Coronary artery (tissue), 2 donors: ENCODE measurements at regions not wholly inside any gene's neighbourhood (a gene's known extent, or its start where the extent isn't known, plus 50 kb on each side); places are given as distances from the start of the nearest gene placed in this dataset.
"Not testable (repeated sequence)": the region's sequence is repeated elsewhere in the genome, so short reads cannot be mapped to it uniquely, and the experiment has no call there.

Source experiments
- DNase-seq: peaks from one replicate; pipeline ENCODE4 v3.0.0-alpha.2; 2017; ENCODE audit warnings: low spot score
- H3K27ac ChIP-seq, 2 donors: fragments of 200-600 bp; sonication (generic); one replicate each; pipeline ENCODE4 v1.5.1; 2016 to 2019
- H3K4me3 ChIP-seq: fragments of 200-600 bp; sonication (generic); 2 replicates; pipeline ENCODE4 v1.5.1; 2016; ENCODE audit warnings: mild to moderate bottlenecking, moderate library complexity
- CTCF ChIP-seq: fragments of 200-600 bp; sonication (generic); IDR thresholded peaks from one replicate; pipeline ENCODE4 v1.5.1; 2019; ENCODE audit warnings: antibody characterized with exemption

- TF ChIP-seq CTCF, result no peak
- no peak overlapping the region for H3K27ac ChIP-seq
- H3K4me3 ChIP-seq, result no peak overlapping the region
- DNase-seq, result no peak
Measured at GRCh38 chr2:188682838-188683237, 291.3 kb upstream of the COL3A1 start.

GRCh38 chr2:188684795-188685194, 289.4 kb upstream of the COL3A1 start:
- no peak for DNase-seq
- Histone ChIP-seq H3K27ac (no peak overlapping the region), H3K4me3 (no peak overlapping the region)
- no peak for TF ChIP-seq CTCF

GRCh38 chr2:188693111-188693510, 281.1 kb upstream of the COL3A1 start:
- TF ChIP-seq CTCF, result no peak
- no peak for DNase-seq
- Histone ChIP-seq H3K4me3 (no peak overlapping the region), H3K27ac (no peak overlapping the region)

GRCh38 chr2:188693771-188694170, 280.4 kb upstream of the COL3A1 start:
- no peak overlapping the region for H3K27ac ChIP-seq
- H3K4me3 ChIP-seq, result no peak overlapping the region

GRCh38 chr2:188695953-188696352, 278.2 kb upstream of the COL3A1 start:
- Histone ChIP-seq H3K4me3 (no peak overlapping the region), H3K27ac (no peak overlapping the region)
- no peak for TF ChIP-seq CTCF
- no peak for DNase-seq

More at GRCh38 chr2:188693771-188694170, 280.4 kb upstream of the COL3A1 start:
- no peak for TF ChIP-seq CTCF
- no peak for DNase-seq

- H3K27ac ChIP-seq, DNase-seq, H3K4me3 ChIP-seq: not testable (repeated sequence)
Measured at GRCh38 chr2:188698151-188698550, 276.0 kb upstream of the COL3A1 start.

- DNase-seq, result no peak
- no peak for TF ChIP-seq CTCF
- Histone ChIP-seq H3K4me3 (no peak overlapping the region), H3K27ac (no peak overlapping the region)
Measured at GRCh38 chr2:188701836-188702235, 272.3 kb upstream of the COL3A1 start.

- TF ChIP-seq CTCF, result no peak
- Histone ChIP-seq H3K27ac (no peak overlapping the region), H3K4me3 (no peak overlapping the region)
- DNase-seq, result no peak
Measured at GRCh38 chr2:188705191-188705590, 269.0 kb upstream of the COL3A1 start.
